ENCODE measurements at regions not wholly inside any gene's neighbourhood (a gene's known extent, or its start where the extent isn't known, plus 50 kb on each side); places are given as distances from the start of the nearest gene placed in this dataset.

DNA sequence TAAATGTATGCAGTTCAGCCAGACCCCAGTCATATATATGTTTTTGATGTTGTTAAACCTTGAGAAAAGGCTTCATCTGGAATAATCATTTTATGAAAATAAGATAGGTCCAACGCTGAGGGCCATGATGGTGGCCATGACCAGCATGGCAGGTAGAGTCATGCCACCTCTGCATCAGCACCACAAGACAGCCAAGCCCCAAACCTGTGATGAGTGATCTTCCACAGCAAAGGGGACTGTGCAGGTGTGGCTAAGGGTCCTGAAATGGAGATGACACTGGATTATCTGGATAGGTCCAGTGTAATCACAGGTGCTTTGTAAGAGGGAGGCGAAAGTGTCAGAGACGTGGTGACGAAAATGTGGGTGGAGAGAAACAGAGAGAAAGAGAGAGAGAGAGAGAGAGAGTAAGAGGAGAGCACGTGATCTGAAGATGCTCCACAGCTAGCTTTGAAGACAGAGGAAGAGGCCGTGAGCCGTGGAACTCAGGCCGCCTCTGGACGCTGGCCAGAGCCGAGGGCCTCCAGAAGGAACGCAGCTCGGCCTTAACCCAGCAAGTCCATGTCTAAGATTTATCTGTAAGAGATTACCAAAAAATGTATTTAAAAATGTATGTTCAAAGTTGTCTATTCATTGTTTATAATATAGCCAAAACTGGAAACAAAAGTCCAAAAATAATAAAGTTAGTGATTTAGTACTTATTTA, 304.4 kb upstream of the SHH start:
- no peak for DNase-seq (ENCODE audit: low spot score)
- no peaks in the 10 kb centered on the region for H3K27me3 ChIP-seq (ENCODE audit: insufficient read depth)
- H3K4me1 ChIP-seq (ENCODE audit: insufficient read depth): no peaks in the 10 kb centered on the region
- H3K9me3 Mint-ChIP-seq: no peaks in the 10 kb centered on the region
- no peaks in the 10 kb centered on the region; the same call in 2 of the 3 replicates for H3K4me1 Mint-ChIP-seq
- no peak overlapping the region for H3K4me3 ChIP-seq
- H2AFZ ChIP-seq: no peak overlapping the region
- no peak for ATAC-seq
- no peaks in the 10 kb centered on the region for H4K20me1 ChIP-seq (replicated peaks; ENCODE audit: insufficient read depth)
- no peaks in the 10 kb centered on the region for H3K36me3 Mint-ChIP-seq (ENCODE audit: low read depth)
- no peaks in the 10 kb centered on the region for H3K36me3 ChIP-seq (ENCODE audit: insufficient read depth)
- TF ChIP-seq POLR2AphosphoS5 (IDR thresholded peaks at IDR 0.05; ENCODE audit: low read depth) (no peak), ZNF331 (CRISPR knock-in tag; IDR thresholded peaks at IDR 0.05; ENCODE audit: low read depth) (no peak), ZNF114 (CRISPR knock-in tag; IDR thresholded peaks at IDR 0.05) (no peak), EZH2phosphoT487 (IDR thresholded peaks at IDR 0.05; ENCODE audit: unreplicated experiment) (no peak), CREB1 (CRISPR knock-in tag; IDR thresholded peaks at IDR 0.05; ENCODE audit: low read depth) (no peak), NANOG (IDR thresholded peaks at IDR 0.05; ENCODE audit: borderline replicate concordance) (no peak), EZH2 (IDR thresholded peaks at IDR 0.05; ENCODE audit: low read depth, unreplicated experiment) (no peak), JUNB (IDR thresholded peaks at IDR 0.05; ENCODE audit: unreplicated experiment) (no peak)
- TF ChIP-seq, protein P1, sequence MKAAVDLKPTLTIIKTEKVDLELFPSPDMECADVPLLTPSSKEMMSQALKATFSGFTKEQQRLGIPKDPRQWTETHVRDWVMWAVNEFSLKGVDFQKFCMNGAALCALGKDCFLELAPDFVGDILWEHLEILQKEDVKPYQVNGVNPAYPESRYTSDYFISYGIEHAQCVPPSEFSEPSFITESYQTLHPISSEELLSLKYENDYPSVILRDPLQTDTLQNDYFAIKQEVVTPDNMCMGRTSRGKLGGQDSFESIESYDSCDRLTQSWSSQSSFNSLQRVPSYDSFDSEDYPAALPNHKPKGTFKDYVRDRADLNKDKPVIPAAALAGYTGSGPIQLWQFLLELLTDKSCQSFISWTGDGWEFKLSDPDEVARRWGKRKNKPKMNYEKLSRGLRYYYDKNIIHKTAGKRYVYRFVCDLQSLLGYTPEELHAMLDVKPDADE (IDR thresholded peaks at IDR 0.05): no peak
- TF ChIP-seq, protein P2, sequence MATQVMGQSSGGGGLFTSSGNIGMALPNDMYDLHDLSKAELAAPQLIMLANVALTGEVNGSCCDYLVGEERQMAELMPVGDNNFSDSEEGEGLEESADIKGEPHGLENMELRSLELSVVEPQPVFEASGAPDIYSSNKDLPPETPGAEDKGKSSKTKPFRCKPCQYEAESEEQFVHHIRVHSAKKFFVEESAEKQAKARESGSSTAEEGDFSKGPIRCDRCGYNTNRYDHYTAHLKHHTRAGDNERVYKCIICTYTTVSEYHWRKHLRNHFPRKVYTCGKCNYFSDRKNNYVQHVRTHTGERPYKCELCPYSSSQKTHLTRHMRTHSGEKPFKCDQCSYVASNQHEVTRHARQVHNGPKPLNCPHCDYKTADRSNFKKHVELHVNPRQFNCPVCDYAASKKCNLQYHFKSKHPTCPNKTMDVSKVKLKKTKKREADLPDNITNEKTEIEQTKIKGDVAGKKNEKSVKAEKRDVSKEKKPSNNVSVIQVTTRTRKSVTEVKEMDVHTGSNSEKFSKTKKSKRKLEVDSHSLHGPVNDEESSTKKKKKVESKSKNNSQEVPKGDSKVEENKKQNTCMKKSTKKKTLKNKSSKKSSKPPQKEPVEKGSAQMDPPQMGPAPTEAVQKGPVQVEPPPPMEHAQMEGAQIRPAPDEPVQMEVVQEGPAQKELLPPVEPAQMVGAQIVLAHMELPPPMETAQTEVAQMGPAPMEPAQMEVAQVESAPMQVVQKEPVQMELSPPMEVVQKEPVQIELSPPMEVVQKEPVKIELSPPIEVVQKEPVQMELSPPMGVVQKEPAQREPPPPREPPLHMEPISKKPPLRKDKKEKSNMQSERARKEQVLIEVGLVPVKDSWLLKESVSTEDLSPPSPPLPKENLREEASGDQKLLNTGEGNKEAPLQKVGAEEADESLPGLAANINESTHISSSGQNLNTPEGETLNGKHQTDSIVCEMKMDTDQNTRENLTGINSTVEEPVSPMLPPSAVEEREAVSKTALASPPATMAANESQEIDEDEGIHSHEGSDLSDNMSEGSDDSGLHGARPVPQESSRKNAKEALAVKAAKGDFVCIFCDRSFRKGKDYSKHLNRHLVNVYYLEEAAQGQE (IDR thresholded peaks at IDR 0.05; ENCODE audit: unreplicated experiment): no peak
- TF ChIP-seq, protein P3, sequence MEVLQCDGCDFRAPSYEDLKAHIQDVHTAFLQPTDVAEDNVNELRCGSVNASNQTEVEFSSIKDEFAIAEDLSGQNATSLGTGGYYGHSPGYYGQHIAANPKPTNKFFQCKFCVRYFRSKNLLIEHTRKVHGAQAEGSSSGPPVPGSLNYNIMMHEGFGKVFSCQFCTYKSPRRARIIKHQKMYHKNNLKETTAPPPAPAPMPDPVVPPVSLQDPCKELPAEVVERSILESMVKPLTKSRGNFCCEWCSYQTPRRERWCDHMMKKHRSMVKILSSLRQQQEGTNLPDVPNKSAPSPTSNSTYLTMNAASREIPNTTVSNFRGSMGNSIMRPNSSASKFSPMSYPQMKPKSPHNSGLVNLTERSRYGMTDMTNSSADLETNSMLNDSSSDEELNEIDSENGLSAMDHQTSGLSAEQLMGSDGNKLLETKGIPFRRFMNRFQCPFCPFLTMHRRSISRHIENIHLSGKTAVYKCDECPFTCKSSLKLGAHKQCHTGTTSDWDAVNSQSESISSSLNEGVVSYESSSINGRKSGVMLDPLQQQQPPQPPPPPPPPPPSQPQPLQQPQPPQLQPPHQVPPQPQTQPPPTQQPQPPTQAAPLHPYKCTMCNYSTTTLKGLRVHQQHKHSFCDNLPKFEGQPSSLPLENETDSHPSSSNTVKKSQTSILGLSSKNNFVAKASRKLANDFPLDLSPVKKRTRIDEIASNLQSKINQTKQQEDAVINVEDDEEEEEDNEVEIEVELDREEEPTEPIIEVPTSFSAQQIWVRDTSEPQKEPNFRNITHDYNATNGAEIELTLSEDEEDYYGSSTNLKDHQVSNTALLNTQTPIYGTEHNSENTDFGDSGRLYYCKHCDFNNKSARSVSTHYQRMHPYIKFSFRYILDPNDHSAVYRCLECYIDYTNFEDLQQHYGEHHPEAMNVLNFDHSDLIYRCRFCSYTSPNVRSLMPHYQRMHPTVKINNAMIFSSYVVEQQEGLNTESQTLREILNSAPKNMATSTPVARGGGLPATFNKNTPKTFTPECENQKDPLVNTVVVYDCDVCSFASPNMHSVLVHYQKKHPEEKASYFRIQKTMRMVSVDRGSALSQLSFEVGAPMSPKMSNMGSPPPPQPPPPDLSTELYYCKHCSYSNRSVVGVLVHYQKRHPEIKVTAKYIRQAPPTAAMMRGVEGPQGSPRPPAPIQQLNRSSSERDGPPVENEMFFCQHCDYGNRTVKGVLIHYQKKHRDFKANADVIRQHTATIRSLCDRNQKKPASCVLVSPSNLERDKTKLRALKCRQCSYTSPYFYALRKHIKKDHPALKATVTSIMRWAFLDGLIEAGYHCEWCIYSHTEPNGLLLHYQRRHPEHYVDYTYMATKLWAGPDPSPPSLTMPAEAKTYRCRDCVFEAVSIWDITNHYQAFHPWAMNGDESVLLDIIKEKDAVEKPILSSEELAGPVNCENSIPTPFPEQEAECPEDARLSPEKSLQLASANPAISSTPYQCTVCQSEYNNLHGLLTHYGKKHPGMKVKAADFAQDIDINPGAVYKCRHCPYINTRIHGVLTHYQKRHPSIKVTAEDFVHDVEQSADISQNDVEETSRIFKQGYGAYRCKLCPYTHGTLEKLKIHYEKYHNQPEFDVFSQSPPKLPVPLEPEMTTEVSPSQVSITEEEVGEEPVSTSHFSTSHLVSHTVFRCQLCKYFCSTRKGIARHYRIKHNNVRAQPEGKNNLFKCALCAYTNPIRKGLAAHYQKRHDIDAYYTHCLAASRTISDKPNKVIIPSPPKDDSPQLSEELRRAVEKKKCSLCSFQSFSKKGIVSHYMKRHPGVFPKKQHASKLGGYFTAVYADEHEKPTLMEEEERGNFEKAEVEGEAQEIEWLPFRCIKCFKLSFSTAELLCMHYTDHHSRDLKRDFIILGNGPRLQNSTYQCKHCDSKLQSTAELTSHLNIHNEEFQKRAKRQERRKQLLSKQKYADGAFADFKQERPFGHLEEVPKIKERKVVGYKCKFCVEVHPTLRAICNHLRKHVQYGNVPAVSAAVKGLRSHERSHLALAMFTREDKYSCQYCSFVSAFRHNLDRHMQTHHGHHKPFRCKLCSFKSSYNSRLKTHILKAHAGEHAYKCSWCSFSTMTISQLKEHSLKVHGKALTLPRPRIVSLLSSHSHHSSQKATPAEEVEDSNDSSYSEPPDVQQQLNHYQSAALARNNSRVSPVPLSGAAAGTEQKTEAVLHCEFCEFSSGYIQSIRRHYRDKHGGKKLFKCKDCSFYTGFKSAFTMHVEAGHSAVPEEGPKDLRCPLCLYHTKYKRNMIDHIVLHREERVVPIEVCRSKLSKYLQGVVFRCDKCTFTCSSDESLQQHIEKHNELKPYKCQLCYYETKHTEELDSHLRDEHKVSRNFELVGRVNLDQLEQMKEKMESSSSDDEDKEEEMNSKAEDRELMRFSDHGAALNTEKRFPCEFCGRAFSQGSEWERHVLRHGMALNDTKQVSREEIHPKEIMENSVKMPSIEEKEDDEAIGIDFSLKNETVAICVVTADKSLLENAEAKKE (CRISPR knock-in tag; IDR thresholded peaks at IDR 0.05): no peak
- TF ChIP-seq, protein P4, sequence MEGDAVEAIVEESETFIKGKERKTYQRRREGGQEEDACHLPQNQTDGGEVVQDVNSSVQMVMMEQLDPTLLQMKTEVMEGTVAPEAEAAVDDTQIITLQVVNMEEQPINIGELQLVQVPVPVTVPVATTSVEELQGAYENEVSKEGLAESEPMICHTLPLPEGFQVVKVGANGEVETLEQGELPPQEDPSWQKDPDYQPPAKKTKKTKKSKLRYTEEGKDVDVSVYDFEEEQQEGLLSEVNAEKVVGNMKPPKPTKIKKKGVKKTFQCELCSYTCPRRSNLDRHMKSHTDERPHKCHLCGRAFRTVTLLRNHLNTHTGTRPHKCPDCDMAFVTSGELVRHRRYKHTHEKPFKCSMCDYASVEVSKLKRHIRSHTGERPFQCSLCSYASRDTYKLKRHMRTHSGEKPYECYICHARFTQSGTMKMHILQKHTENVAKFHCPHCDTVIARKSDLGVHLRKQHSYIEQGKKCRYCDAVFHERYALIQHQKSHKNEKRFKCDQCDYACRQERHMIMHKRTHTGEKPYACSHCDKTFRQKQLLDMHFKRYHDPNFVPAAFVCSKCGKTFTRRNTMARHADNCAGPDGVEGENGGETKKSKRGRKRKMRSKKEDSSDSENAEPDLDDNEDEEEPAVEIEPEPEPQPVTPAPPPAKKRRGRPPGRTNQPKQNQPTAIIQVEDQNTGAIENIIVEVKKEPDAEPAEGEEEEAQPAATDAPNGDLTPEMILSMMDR (conservative IDR thresholded peaks at IDR 0.05; ENCODE audit: low read depth in 2 of 2): no peak
- no peaks in the 10 kb centered on the region for H3K9me2 ChIP-seq (ENCODE audit: insufficient read depth)
- no peak overlapping the region for H3K4me2 ChIP-seq
- no peaks in the 10 kb centered on the region for H3F3A ChIP-seq (replicated peaks; ENCODE audit: low read depth)
- no peaks in the 10 kb centered on the region for H3K79me2 ChIP-seq (replicated peaks; ENCODE audit: insufficient read depth)
- no peak overlapping the region for H3K27ac ChIP-seq (ENCODE audit: low read depth)
- no peak overlapping the region for H3K27ac Mint-ChIP-seq
- no peak overlapping the region for H3K4me3 Mint-ChIP-seq
- H3K27me3 Mint-ChIP-seq (ENCODE audit: insufficient read depth, low read depth, poor library complexity): peaks cover 4% of the 10 kb centered on the region

Measured in GM23338 (cell line).